GM21529 (cell line): ENCODE measurements at regions not wholly inside any gene's neighbourhood (a gene's known extent, or its start where the extent isn't known, plus 50 kb on each side); places are given as distances from the start of the nearest gene placed in this dataset.

ENCODE experiments used
- ATAC-seq: cut with Tn5 transposase; IDR thresholded peaks from one replicate; pipeline ENCODE4 v1.9.1; 2021; ENCODE audit not compliant: unreplicated experiment

- no peak for ATAC-seq
Observed at GRCh38 chr7:25391961-25392587, 163.8 kb upstream of the NPVF start.

GRCh38 chr7:25392588-25393338, 164.5 kb upstream of the NPVF start:
- ATAC-seq: no peak

- no peak for ATAC-seq
Observed at GRCh38 chr7:25395976-25396375, 167.7 kb upstream of the NPVF start.

- no peak for ATAC-seq
Observed at GRCh38 chr7:25396668-25397067, 168.4 kb upstream of the NPVF start.

- ATAC-seq: no peak
Observed at GRCh38 chr7:25398418-25398817, 170.1 kb upstream of the NPVF start.

- ATAC-seq: no peak
Observed at GRCh38 chr7:25399000-25399750, 170.9 kb upstream of the NPVF start.

GRCh38 chr7:25402532-25402931, 174.2 kb upstream of the NPVF start:
- no peak for ATAC-seq

- no peak for ATAC-seq
Observed at GRCh38 chr7:25405736-25406135, 177.4 kb upstream of the NPVF start.

GRCh38 chr7:25407053-25407452, 178.8 kb upstream of the NPVF start:
- ATAC-seq: no peak

GRCh38 chr7:25408012-25408687, 179.9 kb upstream of the NPVF start:
- ATAC-seq: no peak

- no peak for ATAC-seq
Observed at GRCh38 chr7:25408876-25409275, 180.6 kb upstream of the NPVF start.

- ATAC-seq: no peak
Observed at GRCh38 chr7:25409897-25410636, 181.8 kb upstream of the NPVF start.

GRCh38 chr7:25420771-25421170, 192.5 kb upstream of the NPVF start:
- ATAC-seq: no peak

GRCh38 chr7:25424113-25424512, 195.8 kb upstream of the NPVF start:
- no peak for ATAC-seq

- ATAC-seq: no peak
Observed at GRCh38 chr7:25424855-25425254, 196.6 kb upstream of the NPVF start.

GRCh38 chr7:25427721-25428120, 199.4 kb upstream of the NPVF start:
- ATAC-seq: no peak

- ATAC-seq: no peak
Observed at GRCh38 chr7:25429731-25430130, 201.4 kb upstream of the NPVF start.

- no peak for ATAC-seq
Observed at GRCh38 chr7:25430200-25430931, 202.1 kb upstream of the NPVF start.

- no peak for ATAC-seq
Observed at GRCh38 chr7:25431956-25432450, 203.7 kb upstream of the NPVF start.

- ATAC-seq: no peak
Observed at GRCh38 chr7:25432807-25433206, 204.5 kb upstream of the NPVF start.
